H1 (cell line): ENCODE measurements at regions not wholly inside any gene's neighbourhood (a gene's known extent, or its start where the extent isn't known, plus 50 kb on each side); places are given as distances from the start of the nearest gene placed in this dataset.

Source experiments
- CTCF ChIA-PET: fragments of 300-600 bp; sonication (Branson Sonifier 250); formaldehyde crosslinking; loops from one replicate; lab custom pipeline; 2021; ENCODE audit not compliant: partially characterized antibody; lab: Charles Lee
- POLR2A ChIA-PET: fragments of 300-600 bp; sonication (Branson Sonifier 250); formaldehyde crosslinking; loops from one replicate; lab custom pipeline; 2021; ENCODE audit warnings: inconsistent platforms; ENCODE audit not compliant: partially characterized antibody; lab: Charles Lee
- DNase-seq, 2 experiments: peaks; one replicate each; pipeline versions ENCODE4 v3.0.0 to v3.0.0-alpha.2; 2010 to 2022; ENCODE audit warnings: low spot score in 2 of 2, low read depth in 1 of 2, mixed read lengths in 1 of 2
- FAIRE-seq: peaks from 2 replicates; lab custom pipeline; 2011; peaks lifted over from hg19 to GRCh38; lab: Jason Lieb, UNC
- H2AFZ ChIP-seq: 2 replicates; pipeline ENCODE4 v1.8.1; 2012; ENCODE audit warnings: low read length, inconsistent platforms
- H2AK5ac ChIP-seq: 2 replicates; pipeline ENCODE4 v1.6.1; 2013; ENCODE audit warnings: low read depth, low read length
- H2BK120ac ChIP-seq: replicated peaks from 2 replicates; pipeline ENCODE3; 2013; ENCODE audit warnings: low read depth, low read length, inconsistent platforms
- H2BK12ac ChIP-seq: 2 replicates; pipeline ENCODE4 v1.6.1; 2013; ENCODE audit warnings: low read depth, low read length
- H2BK15ac ChIP-seq: 2 replicates; pipeline ENCODE4 v1.6.1; 2013; ENCODE audit warnings: low read length
- H2BK20ac ChIP-seq: 2 replicates; pipeline ENCODE4 v1.6.1; 2013; ENCODE audit warnings: low read length
- H2BK5ac ChIP-seq: 2 replicates; pipeline ENCODE4 v1.6.1; 2013; ENCODE audit warnings: low read depth, low read length
- H3K14ac ChIP-seq: 2 replicates; pipeline ENCODE4 v1.6.1; 2013; ENCODE audit warnings: inconsistent platforms; ENCODE audit not compliant: insufficient read length
- H3K18ac ChIP-seq: 2 replicates; pipeline ENCODE4 v1.6.1; 2013; ENCODE audit warnings: low read length; ENCODE audit errors: extremely low read depth
- H3K23ac ChIP-seq: 2 replicates; pipeline ENCODE4 v1.6.1; 2013; ENCODE audit warnings: inconsistent platforms; ENCODE audit not compliant: insufficient read length
- H3K23me2 ChIP-seq: 2 replicates; pipeline ENCODE4 v1.6.1; 2013; ENCODE audit warnings: low read depth, low read length
- H3K27ac ChIP-seq: 2 replicates; pipeline ENCODE4 v1.6.1; 2011; ENCODE audit warnings: low read depth, low read length, inconsistent platforms
- H3K27me3 ChIP-seq, 4 experiments: replicated peaks in 1 of 4; 1 replicate in 1 of 4; 2 replicates in 3 of 4; pipeline versions ENCODE4 v1.6.1 to v1.8.1; 2011 to 2013; ENCODE audit warnings: low read length in 3 of 4, mild to moderate bottlenecking in 3 of 4, inconsistent platforms in 2 of 4, mixed read lengths in 2 of 4, moderate library complexity in 1 of 4; ENCODE audit not compliant: control insufficient read depth in 3 of 4, insufficient read depth in 3 of 4; ENCODE audit errors: extremely low read depth in 1 of 4
- H3K36me3 ChIP-seq, 4 experiments: 2 replicates each; pipeline versions ENCODE4 v1.6.1 to v1.8.1; 2011 to 2013; ENCODE audit warnings: mild to moderate bottlenecking in 4 of 4, low read length in 3 of 4, moderate library complexity in 2 of 4, control low read depth in 1 of 4, inconsistent platforms in 1 of 4; ENCODE audit not compliant: insufficient read depth in 4 of 4, control insufficient read depth in 2 of 4
- H3K4ac ChIP-seq: replicated peaks from 2 replicates; pipeline ENCODE3; 2013; ENCODE audit warnings: low read length, low read depth, mixed read lengths, inconsistent platforms; ENCODE audit not compliant: insufficient read length
- H3K4me1 ChIP-seq, 4 experiments: replicated peaks in 1 of 4; 1 replicate in 1 of 4; 2 replicates in 3 of 4; pipeline versions ENCODE4 v1.6.1 to v1.8.1; 2011 to 2013; ENCODE audit warnings: low read length in 3 of 4, inconsistent platforms in 2 of 4, mixed read lengths in 1 of 4; ENCODE audit not compliant: insufficient read depth in 4 of 4, control insufficient read depth in 3 of 4
- H3K4me2 ChIP-seq, 2 experiments: 2 replicates each; pipeline versions ENCODE4 v1.6.1 to v1.8.1; 2011 to 2013; ENCODE audit warnings: low read depth in 2 of 2, low read length in 2 of 2, control low read depth in 1 of 2, inconsistent platforms in 1 of 2, mild to moderate bottlenecking in 1 of 2; ENCODE audit not compliant: insufficient read depth in 1 of 2
- H3K4me3 ChIP-seq, 4 experiments: fragments of 200-600, 300-600 bp in 1 of 4; sonication (generic), shearing (Covaris generic), sonication (Bioruptor Twin) in 1 of 4; 2 replicates each; pipeline versions ENCODE4 v1.5.1 to v1.8.1; 2011 to 2016; ENCODE audit warnings: low read length in 4 of 4, low read depth in 3 of 4, control low read depth in 2 of 4, inconsistent platforms in 2 of 4, mild to moderate bottlenecking in 2 of 4, mixed read lengths in 1 of 4, moderate library complexity in 1 of 4; ENCODE audit not compliant: insufficient read depth in 2 of 4; ENCODE audit errors: extremely low read depth in 1 of 4
- H3K56ac ChIP-seq: replicated peaks from 2 replicates; pipeline ENCODE3; 2013; ENCODE audit warnings: low read depth, mild to moderate bottlenecking, mixed read lengths, low read length, inconsistent platforms; ENCODE audit not compliant: insufficient read length
- H3K79me1 ChIP-seq: 2 replicates; pipeline ENCODE4 v1.6.1; 2013; ENCODE audit warnings: low read depth, low read length, control low read depth
- H3K79me2 ChIP-seq, 2 experiments: 2 replicates each; pipeline versions ENCODE4 v1.6.1 to v1.8.1; 2012 to 2013; ENCODE audit warnings: low read length in 2 of 2, mild to moderate bottlenecking in 2 of 2, inconsistent platforms in 1 of 2; ENCODE audit not compliant: insufficient read depth in 2 of 2, control insufficient read depth in 1 of 2
- H3K9ac ChIP-seq, 4 experiments: replicated peaks in 1 of 4; 1 replicate in 1 of 4; 2 replicates in 3 of 4; pipeline versions ENCODE4 v1.6.1 to v1.8.1; 2011 to 2013; ENCODE audit warnings: low read depth in 3 of 4, low read length in 3 of 4, control low read depth in 2 of 4, mild to moderate bottlenecking in 2 of 4, moderate library complexity in 2 of 4, inconsistent platforms in 1 of 4; ENCODE audit errors: extremely low read depth in 1 of 4
- H3K9me3 ChIP-seq, 2 experiments: 2 replicates each; pipeline versions ENCODE4 v1.6.1 to v1.8.1; 2012 to 2013; ENCODE audit warnings: mild to moderate bottlenecking in 2 of 2, moderate library complexity in 2 of 2, control low read depth in 1 of 2, inconsistent platforms in 1 of 2, low read depth in 1 of 2, low read length in 1 of 2, mixed read lengths in 1 of 2; ENCODE audit not compliant: insufficient read depth in 2 of 2
- H4K20me1 ChIP-seq, 2 experiments: replicated peaks in 1 of 2; 2 replicates each; pipeline versions ENCODE3 to v1.8.1; 2011 to 2013; ENCODE audit warnings: inconsistent platforms in 2 of 2, low read length in 2 of 2, mild to moderate bottlenecking in 1 of 2; ENCODE audit not compliant: insufficient read depth in 2 of 2, control insufficient read depth in 1 of 2
- H4K5ac ChIP-seq: 2 replicates; pipeline ENCODE4 v1.6.1; 2013; ENCODE audit warnings: low read length, low read depth, mixed read lengths, inconsistent platforms; ENCODE audit not compliant: insufficient read length
- H4K8ac ChIP-seq: 2 replicates; pipeline ENCODE4 v1.8.0; 2013; ENCODE audit warnings: mild to moderate bottlenecking, moderate library complexity, low read length, inconsistent platforms; ENCODE audit not compliant: insufficient read depth; ENCODE audit errors: extremely low read depth
- H4K91ac ChIP-seq: replicated peaks from 2 replicates; pipeline ENCODE3; 2013; ENCODE audit warnings: low read length, mixed read lengths, inconsistent platforms; ENCODE audit not compliant: insufficient read length
- ASH2L ChIP-seq: fragments of 200-600, 300-600 bp; sonication (generic); IDR thresholded peaks from one replicate; pipeline ENCODE4 v1.7.1; 2017; ENCODE audit warnings: low read length
- ATF3 ChIP-seq: IDR thresholded peaks from 2 replicates; pipeline ENCODE4 v1.6.1; 2011; ENCODE audit warnings: low read depth, mild to moderate bottlenecking, low read length; ENCODE audit not compliant: insufficient read depth
- CEBPB ChIP-seq: IDR thresholded peaks from 2 replicates; pipeline ENCODE4 v1.6.1; 2012; ENCODE audit warnings: low read depth, low read length
- CHD1 ChIP-seq: IDR thresholded peaks from 2 replicates; pipeline ENCODE4 v1.6.1; 2012; ENCODE audit warnings: low read depth, low read length, improper control_type of control experiment
- CREB1 ChIP-seq: IDR thresholded peaks from 2 replicates; pipeline ENCODE4 v1.6.1; 2012; ENCODE audit warnings: inconsistent platforms
- E2F6 ChIP-seq: IDR thresholded peaks from 2 replicates; pipeline ENCODE4 v1.6.1; 2012; ENCODE audit warnings: inconsistent platforms
- GTF2F1 ChIP-seq: IDR thresholded peaks from 2 replicates; pipeline ENCODE4 v1.6.1; 2012; ENCODE audit warnings: low read depth, low read length, improper control_type of control experiment, borderline replicate concordance
- KDM4A ChIP-seq: IDR thresholded peaks from one replicate; pipeline ENCODE4 v1.7.1; 2012; ENCODE audit warnings: low read depth, mild to moderate bottlenecking, moderate library complexity, low read length, inconsistent platforms; ENCODE audit not compliant: severe bottlenecking
- POLR2A ChIP-seq, 2 experiments: IDR thresholded peaks; 1 replicate in 1 of 2; 2 replicates in 1 of 2; pipeline ENCODE4 v1.6.1; 2011; ENCODE audit warnings: low read depth in 2 of 2, low read length in 2 of 2, mild to moderate bottlenecking in 2 of 2; ENCODE audit errors: control extremely low read depth in 1 of 2
- POLR2AphosphoS5 ChIP-seq: IDR thresholded peaks from 2 replicates; pipeline ENCODE4 v1.6.1; 2011; ENCODE audit warnings: low read depth, low read length
- SP2 ChIP-seq: IDR thresholded peaks from 2 replicates; pipeline ENCODE4 v1.6.1; 2012; ENCODE audit warnings: mild to moderate bottlenecking, low read length, inconsistent platforms
- SP4 ChIP-seq: IDR thresholded peaks from 2 replicates; pipeline ENCODE4 v1.6.1; 2012; ENCODE audit warnings: low read length, inconsistent platforms
- SUZ12 ChIP-seq: fragments of 200-600 bp; sonication (generic); IDR thresholded peaks from 2 replicates; pipeline ENCODE4 v1.6.1; 2012; ENCODE audit warnings: mild to moderate bottlenecking, inconsistent platforms, low read length, moderate library complexity, mixed read lengths
- TAF7 ChIP-seq: optimal IDR thresholded peaks from 2 replicates; pipeline ENCODE3; 2011; ENCODE audit warnings: low read depth, mild to moderate bottlenecking, inconsistent platforms, low read length, moderate library complexity, borderline replicate concordance
- USF2 ChIP-seq: IDR thresholded peaks from 2 replicates; pipeline ENCODE4 v1.6.1; 2011; ENCODE audit warnings: low read length, improper control_type of control experiment
- WGBS, 2 experiments: shearing (Covaris generic) in 1 of 2; methylation state at CpG; one replicate each; pipeline versions ENCODE4 v1.1.6 to v1.1.7; 2013 to 2015; ENCODE audit warnings: low lambda C conversion rate in 2 of 2, mixed read lengths in 2 of 2, inconsistent platforms in 1 of 2, low coverage in 1 of 2, missing lambda C conversion rate in 1 of 2; ENCODE audit not compliant: insufficient replicate concordance in 2 of 2, insufficient coverage in 1 of 2, insufficient read length in 1 of 2; ENCODE audit errors: extremely low coverage in 1 of 2, missing lambda C conversion rate in 1 of 2; 5-methylcytosine and 5-hydroxymethylcytosine counted together

- Histone ChIP-seq H4K91ac (no peak overlapping the region), H3K4me1 (no peaks in the 10 kb centered on the region), H3K79me1 (no peaks in the 10 kb centered on the region), H3K4me3 (no peak overlapping the region), H2AFZ (no peak overlapping the region), H4K5ac (no peak overlapping the region), H3K18ac (no peak overlapping the region), H2BK12ac (no peak overlapping the region), H3K56ac (no peak overlapping the region), H3K27me3 (no peaks in the 10 kb centered on the region), H3K9me3 (peaks cover 30 to 38% of the 10 kb centered on the region in 2 experiments), H4K8ac (no peak overlapping the region), H3K36me3 (no peaks in the 10 kb centered on the region), H2BK20ac (no peak overlapping the region), H3K14ac (no peak overlapping the region), H3K4me2 (no peak overlapping the region), H3K27ac (no peak overlapping the region), H2BK15ac (no peak overlapping the region), H3K4ac (no peak overlapping the region), H3K79me2 (no peaks in the 10 kb centered on the region), H3K23ac (no peak overlapping the region), H2AK5ac (no peak overlapping the region), H2BK120ac (no peak overlapping the region), H3K9ac (no peak overlapping the region), H2BK5ac (no peak overlapping the region), H3K23me2 (peaks cover 12% of the 10 kb centered on the region; the same call in 1 of the 2 replicates), H4K20me1 (no peaks in the 10 kb centered on the region)
- POLR2A ChIA-PET: no interaction called here
- 88% methylated on average over 5 of the region's 5 CpGs; no CpG with 5 or more reads in 1 of the 2 experiments for WGBS, 2 experiments
- CTCF ChIA-PET: no interaction called here
- no peak for FAIRE-seq
- DNase-seq: no peak
- TF ChIP-seq ASH2L: no peak
- no peak for TF ChIP-seq SUZ12
- TF ChIP-seq SP2: no peak
- TF ChIP-seq USF2: no peak
- TF ChIP-seq KDM4A: no peak
- TF ChIP-seq ATF3: no peak
- no peak for TF ChIP-seq E2F6
- no peak for TF ChIP-seq CEBPB
- no peak for TF ChIP-seq POLR2A (IDR thresholded peaks at IDR 0.05; ENCODE audit: control extremely low read depth in 1 of 2, low read depth in 2 of 2, low read length in 2 of 2)
- TF ChIP-seq GTF2F1: no peak
- no peak for TF ChIP-seq TAF7
- TF ChIP-seq CHD1: no peak
- no peak for TF ChIP-seq CREB1
- no peak for TF ChIP-seq SP4
- TF ChIP-seq POLR2AphosphoS5: no peak
Measured at GRCh38 chr6:168719901-168720300, 278.9 kb downstream of the SMOC2 start.
